NT2/D1 (cell line): ENCODE measurements at regions not wholly inside any gene's neighbourhood (a gene's known extent, or its start where the extent isn't known, plus 50 kb on each side); places are given as distances from the start of the nearest gene placed in this dataset.

Experiments
- SUZ12 ChIP-seq: IDR thresholded peaks from 2 replicates; pipeline ENCODE4 v1.6.1; 2011; ENCODE audit not compliant: insufficient read length, insufficient read depth; ENCODE audit errors: extremely low read depth
- YY1 ChIP-seq: IDR thresholded peaks from 2 replicates; pipeline ENCODE4 v1.6.1; 2011; ENCODE audit not compliant: insufficient read length, insufficient read depth

DNA sequence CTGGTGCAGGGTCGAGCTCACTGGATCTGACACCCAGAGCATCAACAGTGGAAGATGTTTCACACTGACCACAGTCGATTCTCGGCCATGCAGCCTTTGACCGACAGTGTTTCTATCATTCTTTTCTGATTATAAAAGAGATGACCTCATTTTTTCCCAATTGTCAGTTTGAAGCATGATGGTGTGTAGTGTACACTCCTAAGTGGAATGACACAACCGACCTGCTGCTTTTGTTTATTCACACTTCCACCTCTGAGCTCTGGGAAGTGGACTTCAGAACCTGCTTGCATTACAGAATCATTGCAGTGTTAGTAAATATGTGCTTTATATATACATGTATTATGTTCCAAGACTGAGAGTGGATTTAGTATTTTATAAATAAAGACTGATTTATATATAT is 128.6 kb downstream of the IRX2 start:
- TF ChIP-seq YY1 = no peak
- TF ChIP-seq SUZ12 = no peak
